Parathyroid adenoma (tissue), 2 donors: ENCODE measurements at regions not wholly inside any gene's neighbourhood (a gene's known extent, or its start where the extent isn't known, plus 50 kb on each side); places are given as distances from the start of the nearest gene placed in this dataset.

Experiments
- H2AFZ ChIP-seq: fragments of 300-600 bp; sonication (generic); one replicate; pipeline ENCODE4 v1.7.0; 2017; ENCODE audit warnings: antibody characterized with exemption, mild to moderate bottlenecking
- H3K27ac ChIP-seq: fragments of 300-600 bp; sonication (generic); one replicate; pipeline ENCODE4 v1.7.0; 2017
- H3K27me3 ChIP-seq: fragments of 300-600 bp; sonication (generic); one replicate; pipeline ENCODE4 v1.7.0; 2017; ENCODE audit warnings: low read length; ENCODE audit not compliant: control insufficient read depth, insufficient read depth
- H3K36me3 ChIP-seq: fragments of 300-600 bp; sonication (generic); one replicate; pipeline ENCODE4 v1.7.0; 2017; ENCODE audit warnings: low read length; ENCODE audit not compliant: control insufficient read depth, insufficient read depth
- H3K4me1 ChIP-seq: fragments of 300-600 bp; sonication (generic); one replicate; pipeline ENCODE4 v1.7.0; 2017; ENCODE audit warnings: control low read depth
- H3K4me2 ChIP-seq: fragments of 300-600 bp; sonication (generic); one replicate; pipeline ENCODE4 v1.7.0; 2017; ENCODE audit warnings: low read length
- H3K4me3 ChIP-seq: fragments of 300-600 bp; sonication (generic); one replicate; pipeline ENCODE4 v1.7.0; 2017; ENCODE audit warnings: low read depth, low read length
- H3K79me2 ChIP-seq: fragments of 300-600 bp; sonication (generic); one replicate; pipeline ENCODE4 v1.7.0; 2017; ENCODE audit warnings: control low read depth
- H3K9ac ChIP-seq: fragments of 300-600 bp; sonication (generic); one replicate; pipeline ENCODE4 v1.7.0; 2017; ENCODE audit warnings: mild to moderate bottlenecking
- H3K9me3 ChIP-seq: fragments of 300-600 bp; sonication (generic); one replicate; pipeline ENCODE4 v1.7.0; 2017; ENCODE audit warnings: low read length; ENCODE audit not compliant: control insufficient read depth
- CTCF ChIP-seq: fragments of 300-600 bp; sonication (generic); IDR thresholded peaks from one replicate; pipeline ENCODE4 v1.7.0; 2017; ENCODE audit warnings: antibody characterized with exemption, mild to moderate bottlenecking
- donor health status: primary hyperparathyroidism.

GRCh38 chr15:36483409-36483808 lies 96.0 kb upstream of the CDIN1 start:
- H3K27ac ChIP-seq, result no peak overlapping the region
- no peak overlapping the region for H3K9ac ChIP-seq
- H3K79me2 ChIP-seq, result no peaks in the 10 kb centered on the region
- H3K4me2 ChIP-seq, result no peak overlapping the region
- H3K27me3 ChIP-seq, result no peaks in the 10 kb centered on the region
- H3K4me1 ChIP-seq, result no peaks in the 10 kb centered on the region
- no peaks in the 10 kb centered on the region for H3K36me3 ChIP-seq
- H3K4me3 ChIP-seq, result no peak overlapping the region
- no peak overlapping the region for H2AFZ ChIP-seq
- no peaks in the 10 kb centered on the region for H3K9me3 ChIP-seq
- no peak for TF ChIP-seq CTCF

GRCh38 chr15:36484038-36484778 lies 95.2 kb upstream of the CDIN1 start:
- Histone ChIP-seq H3K36me3 (no peaks in the 10 kb centered on the region), H3K4me3 (no peak overlapping the region), H3K4me1 (no peaks in the 10 kb centered on the region), H3K4me2 (no peak overlapping the region), H3K9ac (no peak overlapping the region), H3K27ac (no peak overlapping the region), H3K27me3 (no peaks in the 10 kb centered on the region), H3K79me2 (no peaks in the 10 kb centered on the region), H3K9me3 (no peaks in the 10 kb centered on the region), H2AFZ (no peak overlapping the region)
- no peak for TF ChIP-seq CTCF

GRCh38 chr15:36491912-36492311 lies 87.5 kb upstream of the CDIN1 start:
- Histone ChIP-seq H2AFZ (no peak overlapping the region), H3K4me1 (no peaks in the 10 kb centered on the region), H3K36me3 (no peaks in the 10 kb centered on the region), H3K9me3 (no peaks in the 10 kb centered on the region), H3K27me3 (no peaks in the 10 kb centered on the region), H3K9ac (no peak overlapping the region), H3K79me2 (no peaks in the 10 kb centered on the region), H3K4me2 (no peak overlapping the region), H3K27ac (no peak overlapping the region), H3K4me3 (no peak overlapping the region)
- TF ChIP-seq CTCF, result no peak

- Histone ChIP-seq H3K9me3 (no peaks in the 10 kb centered on the region), H3K79me2 (no peaks in the 10 kb centered on the region), H2AFZ (no peak overlapping the region), H3K4me1 (peaks cover 2% of the 10 kb centered on the region), H3K36me3 (no peaks in the 10 kb centered on the region), H3K9ac (no peak overlapping the region), H3K27ac (no peak overlapping the region), H3K4me3 (no peak overlapping the region), H3K4me2 (no peak overlapping the region), H3K27me3 (no peaks in the 10 kb centered on the region)
- no peak for TF ChIP-seq CTCF
These were observed 83.9 kb upstream of the CDIN1 start for GRCh38 chr15:36495456-36495991.

- Histone ChIP-seq H3K4me1 (peaks cover 2% of the 10 kb centered on the region), H3K36me3 (no peaks in the 10 kb centered on the region), H3K4me3 (no peak overlapping the region), H3K9me3 (no peaks in the 10 kb centered on the region), H3K9ac (no peak overlapping the region), H3K27me3 (no peaks in the 10 kb centered on the region), H2AFZ (no peak overlapping the region), H3K4me2 (no peak overlapping the region), H3K27ac (no peak overlapping the region), H3K79me2 (no peaks in the 10 kb centered on the region)
- no peak for TF ChIP-seq CTCF
These were observed 81.5 kb upstream of the CDIN1 start for GRCh38 chr15:36497901-36498300.
